NB4 (cell line): ENCODE measurements at regions not wholly inside any gene's neighbourhood (a gene's known extent, or its start where the extent isn't known, plus 50 kb on each side); places are given as distances from the start of the nearest gene placed in this dataset.
A peak's percentile ranks its signal among the peaks of the same experiment; 100 is the strongest.

Experiments used
- DNase-seq: peaks from one replicate; pipeline ENCODE4 v3.0.0; 2010; ENCODE audit warnings: low read depth
- H3K4me3 ChIP-seq: one replicate; pipeline ENCODE4 v1.5.1; 2011; ENCODE audit warnings: mild to moderate bottlenecking, low read depth, low read length, moderate library complexity
- CTCF ChIP-seq: IDR thresholded peaks from one replicate; pipeline ENCODE4 v1.5.1; 2012; ENCODE audit warnings: low read depth, low read length
- MYC ChIP-seq: IDR thresholded peaks from 2 replicates; pipeline ENCODE4 v1.6.1; 2011; ENCODE audit warnings: low read depth, low read length
- POLR2A ChIP-seq: IDR thresholded peaks from 2 replicates; pipeline ENCODE4 v1.6.1; 2011; ENCODE audit warnings: mild to moderate bottlenecking; ENCODE audit not compliant: insufficient read length; ENCODE audit errors: extremely low read depth
- TF ChIP-seq, protein P1 (sequence below): IDR thresholded peaks from 2 replicates; pipeline ENCODE4 v1.6.1; 2011; ENCODE audit warnings: low read depth, low read length

DNA sequence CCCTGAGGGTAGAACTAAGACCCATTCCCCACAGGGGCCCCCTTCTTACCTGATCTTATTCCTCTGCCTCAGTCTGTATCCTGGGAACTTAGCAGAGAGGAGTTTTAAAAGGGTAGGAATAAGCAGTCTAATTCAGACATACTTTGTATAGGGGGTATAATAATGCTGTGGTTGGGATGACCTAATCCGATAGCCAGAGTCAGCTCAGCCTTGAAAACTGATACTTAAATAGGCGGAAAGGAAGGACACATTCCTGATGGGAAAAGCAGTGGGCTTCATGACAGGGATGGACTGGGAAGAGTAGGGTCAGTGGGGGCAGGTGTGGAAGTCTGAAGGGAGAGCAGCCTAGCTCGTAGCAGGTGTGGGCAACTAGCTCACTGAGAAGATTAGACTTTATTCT lies 52.2 kb upstream of the TESK1 start:
- no peak overlapping the region for H3K4me3 ChIP-seq
- TF ChIP-seq, protein P1, sequence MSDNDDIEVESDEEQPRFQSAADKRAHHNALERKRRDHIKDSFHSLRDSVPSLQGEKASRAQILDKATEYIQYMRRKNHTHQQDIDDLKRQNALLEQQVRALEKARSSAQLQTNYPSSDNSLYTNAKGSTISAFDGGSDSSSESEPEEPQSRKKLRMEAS, result no peak
- TF ChIP-seq MYC (no peak), CTCF (no peak), POLR2A (no peak)
- no peak for DNase-seq

DNA sequence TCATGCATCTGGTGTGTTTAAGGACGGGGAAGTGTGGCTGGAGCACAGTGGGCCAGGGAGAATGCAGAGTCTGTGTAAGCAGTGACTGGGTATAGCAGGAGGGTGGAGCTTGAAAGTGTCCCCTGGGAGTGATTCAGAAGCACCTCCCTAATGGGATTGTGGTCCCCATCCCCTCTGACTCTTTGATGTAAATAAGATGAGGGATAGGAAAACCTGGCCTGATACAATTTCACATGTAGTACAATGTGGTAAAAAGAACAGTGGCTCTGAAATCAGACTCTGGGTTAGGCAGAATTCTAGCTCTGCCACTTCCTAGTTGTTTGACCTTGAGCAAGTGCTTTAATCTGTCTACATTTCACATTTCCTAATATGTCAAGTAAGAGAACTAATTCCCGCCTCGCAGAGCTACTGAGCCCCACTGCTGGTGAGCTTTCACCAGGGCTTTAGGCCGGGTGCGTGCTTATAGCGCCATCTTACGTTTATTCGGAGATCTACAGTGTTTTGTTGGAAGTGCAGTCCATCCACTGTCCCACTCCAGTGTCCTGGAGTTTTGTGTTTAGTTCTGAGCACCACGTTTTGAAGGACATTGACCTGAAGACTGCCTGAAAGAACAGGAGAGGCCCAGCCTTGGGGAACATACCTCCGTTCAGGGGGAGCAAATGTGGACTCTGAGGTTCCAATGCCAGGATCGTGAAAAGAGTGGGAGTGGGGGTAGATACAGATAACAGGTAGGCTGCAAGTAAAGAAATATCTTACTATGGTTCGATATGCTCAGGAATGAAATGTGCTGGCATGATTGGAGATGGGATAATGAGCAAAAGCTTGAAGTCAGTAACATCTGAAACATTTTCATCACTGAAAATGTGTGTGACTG lies 51.2 kb upstream of the TESK1 start:
- DNase-seq, result peak; percentile 85
- TF ChIP-seq CTCF (peak; percentile 97), MYC (peak; percentile 37)
- TF ChIP-seq, protein P1, result no peak
- no peak overlapping the region for H3K4me3 ChIP-seq

- no peak overlapping the region for H3K4me3 ChIP-seq
- TF ChIP-seq MYC, result no peak
- TF ChIP-seq POLR2A, result no peak
- TF ChIP-seq, protein P1, result no peak
- TF ChIP-seq CTCF, result no peak
Measured at GRCh38 chr9:35555246-35555701, 49.8 kb upstream of the TESK1 start.

More at GRCh38 chr9:35555246-35555701, 49.8 kb upstream of the TESK1 start:
- no peak for DNase-seq
